Effector CD4-positive, alpha-beta T cell (primary cell): ENCODE measurements at regions not wholly inside any gene's neighbourhood (a gene's known extent, or its start where the extent isn't known, plus 50 kb on each side); places are given as distances from the start of the nearest gene placed in this dataset.
"Not testable (repeated sequence)": the region's sequence is repeated elsewhere in the genome, so short reads cannot be mapped to it uniquely, and the experiment has no call there.

Source experiments
- DNase-seq: peaks from one replicate; pipeline ENCODE4 v3.0.0-alpha.2; 2020

- DNase-seq = no peak
These were observed 56.7 kb upstream of the PTCH1 start for GRCh38 chr9:95573463-95573862.

- DNase-seq = no peak
These were observed 55.8 kb upstream of the PTCH1 start for GRCh38 chr9:95572381-95573151.

- no peak for DNase-seq
These were observed 53.9 kb upstream of the PTCH1 start for GRCh38 chr9:95570646-95571045.

- no peak for DNase-seq
These were observed 53.4 kb upstream of the PTCH1 start for GRCh38 chr9:95570150-95570549.

- DNase-seq = not testable (repeated sequence)
These were observed 52.0 kb upstream of the PTCH1 start for GRCh38 chr9:95568735-95569134.
